Gastrocnemius medialis (tissue), 4 donors: ENCODE measurements at regions not wholly inside any gene's neighbourhood (a gene's known extent, or its start where the extent isn't known, plus 50 kb on each side); places are given as distances from the start of the nearest gene placed in this dataset.

ENCODE experiments used
- ATAC-seq, 2 donors: fragments of 150-250 bp; one replicate each; pipeline ENCODE4 v1.9.1; 2016
- DNase-seq, 2 donors: peaks; one replicate each; pipeline ENCODE4 v3.0.0-alpha.2; 2019
- H3K27ac ChIP-seq, 4 donors: fragments of 200-600 bp; sonication (generic); 1 replicate in 1 of 4; 2 replicates in 3 of 4; pipeline ENCODE4 v1.5.1; 2016 to 2018; ENCODE audit warnings: mild to moderate bottlenecking in 2 of 4, moderate library complexity in 1 of 4
- H3K27me3 ChIP-seq, 3 donors: fragments of 200-600 bp; sonication (generic) in 2 of 3; 1 replicate in 1 of 3; 2 replicates in 2 of 3; pipeline versions ENCODE4 v1.5.1 to v1.6.0; 2016 to 2019; ENCODE audit warnings: mild to moderate bottlenecking in 1 of 3, moderate library complexity in 1 of 3
- H3K36me3 ChIP-seq, 2 donors: fragments of 200-600 bp; sonication (generic) in 1 of 2; one replicate each; pipeline ENCODE4 v1.5.1; 2017 to 2018
- H3K4me1 ChIP-seq, 2 donors: fragments of 200-600 bp; sonication (generic) in 1 of 2; one replicate each; pipeline ENCODE4 v1.5.1; 2016 to 2017; ENCODE audit warnings: mild to moderate bottlenecking in 2 of 2
- H3K4me3 ChIP-seq, 4 donors: fragments of 200-600 bp; sonication (generic) in 3 of 4; 1 replicate in 1 of 4; 2 replicates in 3 of 4; pipeline ENCODE4 v1.5.1; 2016 to 2019; ENCODE audit warnings: mild to moderate bottlenecking in 2 of 4
- H3K9me3 ChIP-seq, 3 donors: fragments of 200-600 bp; sonication (generic) in 2 of 3; 1 replicate in 1 of 3; 2 replicates in 2 of 3; pipeline ENCODE4 v1.5.1; 2016 to 2019
- POLR2A ChIP-seq, 2 donors: fragments of 450-650 bp; IDR thresholded peaks; one replicate each; pipeline ENCODE4 v1.6.1; 2017; ENCODE audit warnings: antibody characterized with exemption in 2 of 2, mild to moderate bottlenecking in 2 of 2, moderate library complexity in 2 of 2
- in situ Hi-C, 4 donors: fragments of 200-750 bp; cut with MboI; loops; one replicate each; pipeline versions ENCODE4 v1.15.0 to v1.8.0; 2017; ENCODE audit warnings: low sequenced_read_pairs in 4 of 4
- intact Hi-C: fragments of 100-400 bp; cut with DNase I; formaldehyde crosslinking; loops from one replicate; pipeline ENCODE4 v1.15.1; 2023; ENCODE audit warnings: low total_unique reads
- TF ChIP-seq, protein P1 (sequence below), 5 experiments: fragments of 450-650 bp in 3 of 5; fragments of 200-600 bp in 2 of 5; sonication (generic) in 2 of 5; IDR thresholded peaks in 4 of 5; conservative IDR thresholded peaks in 1 of 5; 1 replicate in 4 of 5; 2 replicates in 1 of 5; pipeline ENCODE4 v1.5.1; 2016 to 2019; ENCODE audit warnings: antibody characterized with exemption in 5 of 5, mild to moderate bottlenecking in 3 of 5, moderate library complexity in 3 of 5

DNA sequence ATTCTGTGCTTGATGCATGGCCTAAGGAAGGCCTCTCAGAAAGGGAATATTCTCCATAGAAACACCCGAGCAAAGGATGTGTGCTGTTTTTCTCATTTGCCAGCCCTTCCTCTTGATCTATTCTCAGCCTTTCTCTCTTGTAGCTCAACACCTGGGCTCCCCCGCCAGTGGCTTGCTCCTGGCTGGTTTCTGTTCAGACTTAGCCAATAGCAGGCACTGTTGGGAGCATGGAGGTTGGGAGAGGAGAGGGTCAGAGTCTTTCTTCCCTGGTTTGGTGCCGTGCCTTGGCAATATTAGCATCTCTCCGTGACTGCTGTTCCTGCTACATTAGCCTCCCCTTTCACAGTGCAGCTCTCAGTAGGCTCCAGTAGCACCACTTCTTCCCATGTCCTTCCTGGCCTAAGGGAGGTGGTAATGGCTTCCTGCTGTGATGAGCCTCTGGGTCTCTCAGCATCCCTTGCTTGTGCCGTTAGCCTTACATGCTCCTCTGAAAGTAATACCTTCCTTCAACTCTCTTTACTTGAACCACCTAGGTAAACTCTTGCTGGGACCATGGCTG is 269.7 kb upstream of the GAS1 start:
- ATAC-seq (no peak), DNase-seq (no peak)
- H3K4me1 ChIP-seq = no peaks in the 10 kb centered on the region
- intact Hi-C loops (no loop called here), in situ Hi-C loops (no loop called here)
- H3K27ac ChIP-seq = no peak overlapping the region
- no peaks in the 10 kb centered on the region for H3K27me3 ChIP-seq
- no peak overlapping the region for H3K4me3 ChIP-seq
- no peaks in the 10 kb centered on the region for H3K9me3 ChIP-seq
- H3K36me3 ChIP-seq = no peaks in the 10 kb centered on the region
- TF ChIP-seq, protein P1, sequence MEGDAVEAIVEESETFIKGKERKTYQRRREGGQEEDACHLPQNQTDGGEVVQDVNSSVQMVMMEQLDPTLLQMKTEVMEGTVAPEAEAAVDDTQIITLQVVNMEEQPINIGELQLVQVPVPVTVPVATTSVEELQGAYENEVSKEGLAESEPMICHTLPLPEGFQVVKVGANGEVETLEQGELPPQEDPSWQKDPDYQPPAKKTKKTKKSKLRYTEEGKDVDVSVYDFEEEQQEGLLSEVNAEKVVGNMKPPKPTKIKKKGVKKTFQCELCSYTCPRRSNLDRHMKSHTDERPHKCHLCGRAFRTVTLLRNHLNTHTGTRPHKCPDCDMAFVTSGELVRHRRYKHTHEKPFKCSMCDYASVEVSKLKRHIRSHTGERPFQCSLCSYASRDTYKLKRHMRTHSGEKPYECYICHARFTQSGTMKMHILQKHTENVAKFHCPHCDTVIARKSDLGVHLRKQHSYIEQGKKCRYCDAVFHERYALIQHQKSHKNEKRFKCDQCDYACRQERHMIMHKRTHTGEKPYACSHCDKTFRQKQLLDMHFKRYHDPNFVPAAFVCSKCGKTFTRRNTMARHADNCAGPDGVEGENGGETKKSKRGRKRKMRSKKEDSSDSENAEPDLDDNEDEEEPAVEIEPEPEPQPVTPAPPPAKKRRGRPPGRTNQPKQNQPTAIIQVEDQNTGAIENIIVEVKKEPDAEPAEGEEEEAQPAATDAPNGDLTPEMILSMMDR (IDR thresholded peaks at IDR 0.05 in 4 of 5, conservative IDR thresholded peaks at IDR 0.05 in 1 of 5) = no peak
- no peak for TF ChIP-seq POLR2A (IDR thresholded peaks at IDR 0.05)

DNA sequence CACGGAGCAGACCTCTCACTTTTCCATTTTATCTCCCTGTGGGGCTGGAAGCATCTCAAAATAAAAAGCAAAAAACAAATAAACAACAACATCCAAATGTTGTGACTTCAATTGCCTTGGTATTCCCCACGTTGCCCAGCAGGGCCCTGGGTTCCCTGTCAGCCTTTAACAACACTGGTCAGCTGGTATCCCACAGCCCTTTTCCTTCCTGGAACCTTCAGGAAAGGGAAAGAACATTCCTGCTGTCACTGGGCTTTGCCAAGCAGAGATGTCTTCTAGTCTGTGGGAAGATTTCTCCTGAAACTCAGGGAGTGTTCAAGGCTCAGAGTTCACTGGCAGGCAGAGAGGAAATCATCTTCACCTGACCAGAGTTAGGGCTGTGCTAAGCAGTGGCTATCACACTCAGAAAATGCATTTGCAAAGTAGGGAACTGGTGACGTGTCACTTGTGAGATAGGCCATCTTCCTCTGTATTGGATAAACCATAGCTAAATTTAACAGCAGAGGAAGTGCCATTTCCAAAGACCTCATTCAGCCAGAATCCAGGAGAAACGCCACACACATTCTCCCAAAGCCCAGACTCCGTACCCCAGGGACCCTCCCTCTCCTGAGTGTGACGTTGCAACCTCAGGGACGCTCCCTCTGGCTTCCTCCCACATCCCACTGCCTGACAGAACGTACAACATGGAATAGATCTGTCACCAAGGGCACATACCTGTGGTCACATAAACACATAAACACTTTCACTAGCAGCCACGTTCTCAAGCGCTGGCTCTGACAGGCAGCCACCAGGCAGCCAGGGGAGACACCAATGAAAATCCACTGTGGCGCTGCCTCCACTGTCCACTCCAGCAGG is 274.0 kb upstream of the DAPK1 start:
- intact Hi-C loops (no loop called here), in situ Hi-C loops (no loop called here)
- H3K9me3 ChIP-seq = no peaks in the 10 kb centered on the region
- H3K4me3 ChIP-seq = no peak overlapping the region
- H3K4me1 ChIP-seq = peaks cover 3 to 6% of the 10 kb centered on the region in 2 donors
- ATAC-seq = peak; percentile 95 to 96
- no peaks in the 10 kb centered on the region for H3K36me3 ChIP-seq
- DNase-seq = peak; percentile 10 to 13
- no peak overlapping the region for H3K27ac ChIP-seq
- H3K27me3 ChIP-seq = peaks cover 0 to 13% (median 0%) of the 10 kb centered on the region in 3 donors
- TF ChIP-seq, protein P1 (IDR thresholded peaks at IDR 0.05 in 4 of 5, conservative IDR thresholded peaks at IDR 0.05 in 1 of 5) = peak in 2 of 5 experiments; percentile 5 to 11
- no peak for TF ChIP-seq POLR2A (IDR thresholded peaks at IDR 0.05)

DNA sequence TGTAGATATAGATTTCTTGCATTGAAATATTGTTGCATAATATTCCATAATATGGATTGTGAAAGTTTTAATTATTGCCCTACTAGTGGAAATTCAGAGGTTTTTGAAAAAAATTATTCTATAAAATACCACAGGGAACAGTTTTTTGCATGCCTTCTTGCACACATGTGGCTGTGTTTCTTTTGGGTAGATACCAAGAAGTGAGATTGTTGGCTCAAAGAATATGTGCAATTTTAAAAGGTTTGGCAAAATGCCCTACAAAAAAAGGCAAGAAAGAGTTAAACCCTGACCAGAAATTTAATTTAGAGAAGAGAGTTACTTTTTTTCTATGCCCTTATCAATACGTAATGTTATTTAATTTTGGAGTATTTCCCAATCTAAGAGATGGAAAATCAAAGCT is 270.8 kb upstream of the DAPK1 start:
- TF ChIP-seq, protein P1 (IDR thresholded peaks at IDR 0.05 in 4 of 5, conservative IDR thresholded peaks at IDR 0.05 in 1 of 5) = no peak
- no peak for TF ChIP-seq POLR2A (IDR thresholded peaks at IDR 0.05)
- in situ Hi-C loops = no loop called here
- intact Hi-C loops = no loop called here
- H3K27ac ChIP-seq = no peak overlapping the region
- no peaks in the 10 kb centered on the region for H3K36me3 ChIP-seq
- DNase-seq (no peak), ATAC-seq (no peak)
- H3K27me3 ChIP-seq = peaks cover 0 to 13% (median 0%) of the 10 kb centered on the region in 3 donors
- peaks cover 3 to 6% of the 10 kb centered on the region in 2 donors for H3K4me1 ChIP-seq
- H3K4me3 ChIP-seq = no peak overlapping the region
- no peaks in the 10 kb centered on the region for H3K9me3 ChIP-seq

DNA sequence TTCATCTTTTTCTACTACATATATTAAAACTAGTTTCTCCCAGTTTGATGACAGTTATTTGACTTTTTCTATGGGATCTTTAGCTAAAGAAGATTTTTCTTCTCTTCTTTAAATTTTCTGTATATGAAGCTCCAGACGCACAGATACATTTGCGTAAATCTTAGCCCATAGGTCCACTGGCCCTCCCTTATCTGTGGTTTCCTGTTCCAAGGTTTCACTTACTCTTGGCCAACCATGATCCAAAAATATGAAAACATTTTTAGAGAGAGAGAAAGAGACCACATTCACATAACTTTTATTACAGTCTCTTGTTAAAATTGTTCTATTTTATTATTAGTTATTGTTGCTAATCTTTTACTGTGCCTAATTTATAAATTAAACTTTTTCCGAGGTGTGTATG is 270.2 kb upstream of the DAPK1 start:
- intact Hi-C loops = no loop called here
- DNase-seq (no peak), ATAC-seq (no peak)
- Histone ChIP-seq H3K4me1 (peaks cover 3 to 6% of the 10 kb centered on the region in 2 donors), H3K4me3 (no peak overlapping the region), H3K27ac (no peak overlapping the region), H3K27me3 (peaks cover 0 to 13% (median 0%) of the 10 kb centered on the region in 3 donors), H3K36me3 (no peaks in the 10 kb centered on the region), H3K9me3 (no peaks in the 10 kb centered on the region)
- TF ChIP-seq, protein P1 (IDR thresholded peaks at IDR 0.05 in 4 of 5, conservative IDR thresholded peaks at IDR 0.05 in 1 of 5) = no peak
- TF ChIP-seq POLR2A (IDR thresholded peaks at IDR 0.05) = no peak
- in situ Hi-C loops = no loop called here
